ENCODE measurements at regions not wholly inside any gene's neighbourhood (a gene's known extent, or its start where the extent isn't known, plus 50 kb on each side); places are given as distances from the start of the nearest gene placed in this dataset.

DNA sequence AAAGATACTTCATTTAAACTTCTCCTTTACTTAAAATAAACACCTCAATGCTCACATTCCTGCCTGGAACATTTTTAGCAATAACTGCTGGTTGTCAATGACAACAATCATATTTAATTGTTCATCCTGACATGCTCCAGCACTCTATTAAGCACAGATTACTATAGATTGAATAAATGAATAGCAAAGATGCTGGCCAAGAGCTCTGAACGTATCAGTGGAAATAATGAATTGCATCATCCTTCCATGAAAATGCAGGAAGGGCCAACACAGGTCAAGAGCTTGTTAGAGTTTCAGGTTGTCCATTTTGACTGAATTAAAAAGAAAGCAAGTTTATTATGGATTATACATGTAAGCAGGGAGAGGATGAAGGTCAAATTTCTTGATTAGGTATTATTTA, 994.0 kb downstream of the TSN start:
- TF ChIP-seq EZH2 (IDR thresholded peaks at IDR 0.05; ENCODE audit: borderline replicate concordance, insufficient read depth, low read depth, low read length, poor library complexity, severe bottlenecking): no peak
- Histone ChIP-seq H3K4me3 (ENCODE audit: control extremely low read depth in 1 of 5, extremely low read depth in 1 of 5, insufficient read depth in 1 of 5, low read depth in 2 of 5, low read length in 4 of 5) (no peak overlapping the region), H3K79me2 (ENCODE audit: control insufficient read depth, insufficient read depth, low read length) (no peaks in the 10 kb centered on the region), H3K27ac (ENCODE audit: low read length in 2 of 2) (no peak overlapping the region), H3K36me3 (replicated peaks in 1 of 2; ENCODE audit: control extremely low read depth in 1 of 2, control insufficient read depth in 1 of 2, extremely low read depth in 1 of 2, insufficient read depth in 2 of 2, low read length in 1 of 2) (no peaks in the 10 kb centered on the region), H4K20me1 (ENCODE audit: control insufficient read depth, insufficient read depth, low read length, poor library complexity, severe bottlenecking) (no peaks in the 10 kb centered on the region), H3K27me3 (replicated peaks in 1 of 4; ENCODE audit: control extremely low read depth in 1 of 4, control insufficient read depth in 3 of 4, insufficient read depth in 4 of 4, low read length in 3 of 4) (no peaks in the 10 kb centered on the region), H3K9me3 (ENCODE audit: control extremely low read depth in 1 of 3, control insufficient read depth in 2 of 3, insufficient read depth in 1 of 3, low read length in 2 of 3) (peaks cover 0 to 5% (median 0%) of the 10 kb centered on the region in 3 donors), H3K9ac (ENCODE audit: low read length) (no peak overlapping the region), H3K4me2 (replicated peaks; ENCODE audit: low read depth, low read length, poor library complexity, severe bottlenecking) (no peak overlapping the region), H3K4me1 (ENCODE audit: control insufficient read depth in 2 of 2, insufficient read depth in 2 of 2, low read length in 2 of 2) (no peaks in the 10 kb centered on the region), H2AFZ (ENCODE audit: insufficient read depth, low read depth, low read length, poor library complexity, severe bottlenecking) (no peak overlapping the region)
- no peak overlapping the region for H3K27ac Mint-ChIP-seq
- CTCF ChIA-PET: no interaction called here
- H3K4me3 Mint-ChIP-seq: no peak overlapping the region
- POLR2A ChIA-PET: no interaction called here
- intact Hi-C loops (cut with micrococcal nuclease): no loop called here
- no peaks in the 10 kb centered on the region for H3K4me1 Mint-ChIP-seq
- WGBS (ENCODE audit: insufficient coverage): 100% methylated on average over 1 of the region's 1 CpG
- H3K27me3 Mint-ChIP-seq: no peaks in the 10 kb centered on the region
- ATAC-seq (ENCODE audit: low read depth) (no peak), DNase-seq (no peak)
- H3K9me3 Mint-ChIP-seq (ENCODE audit: insufficient read depth): no peaks in the 10 kb centered on the region

DNA sequence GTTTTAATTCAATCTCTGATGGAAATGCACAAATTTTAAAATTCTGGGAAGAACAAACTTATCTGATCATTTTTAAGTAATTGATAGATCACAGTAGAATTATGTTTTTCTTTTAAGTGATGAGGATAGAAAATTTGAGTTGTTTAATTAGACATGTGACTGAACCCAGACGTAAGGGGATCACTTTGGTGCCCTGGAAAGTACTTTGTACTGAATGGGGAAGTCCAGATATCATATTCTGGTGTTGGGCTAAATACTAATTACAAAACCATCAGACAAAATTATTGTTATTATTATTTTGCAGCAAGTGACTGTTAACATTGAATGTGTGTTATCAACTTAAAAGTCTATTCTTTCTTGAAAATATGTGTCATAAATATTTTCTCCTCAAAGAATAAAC, 994.6 kb downstream of the TSN start:
- H3K4me2 ChIP-seq (replicated peaks; ENCODE audit: low read depth, low read length, poor library complexity, severe bottlenecking): no peak overlapping the region
- TF ChIP-seq, protein P1, sequence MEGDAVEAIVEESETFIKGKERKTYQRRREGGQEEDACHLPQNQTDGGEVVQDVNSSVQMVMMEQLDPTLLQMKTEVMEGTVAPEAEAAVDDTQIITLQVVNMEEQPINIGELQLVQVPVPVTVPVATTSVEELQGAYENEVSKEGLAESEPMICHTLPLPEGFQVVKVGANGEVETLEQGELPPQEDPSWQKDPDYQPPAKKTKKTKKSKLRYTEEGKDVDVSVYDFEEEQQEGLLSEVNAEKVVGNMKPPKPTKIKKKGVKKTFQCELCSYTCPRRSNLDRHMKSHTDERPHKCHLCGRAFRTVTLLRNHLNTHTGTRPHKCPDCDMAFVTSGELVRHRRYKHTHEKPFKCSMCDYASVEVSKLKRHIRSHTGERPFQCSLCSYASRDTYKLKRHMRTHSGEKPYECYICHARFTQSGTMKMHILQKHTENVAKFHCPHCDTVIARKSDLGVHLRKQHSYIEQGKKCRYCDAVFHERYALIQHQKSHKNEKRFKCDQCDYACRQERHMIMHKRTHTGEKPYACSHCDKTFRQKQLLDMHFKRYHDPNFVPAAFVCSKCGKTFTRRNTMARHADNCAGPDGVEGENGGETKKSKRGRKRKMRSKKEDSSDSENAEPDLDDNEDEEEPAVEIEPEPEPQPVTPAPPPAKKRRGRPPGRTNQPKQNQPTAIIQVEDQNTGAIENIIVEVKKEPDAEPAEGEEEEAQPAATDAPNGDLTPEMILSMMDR (IDR thresholded peaks at IDR 0.05): no peak
- TF ChIP-seq EZH2 (IDR thresholded peaks at IDR 0.05; ENCODE audit: borderline replicate concordance, insufficient read depth, low read depth, low read length, poor library complexity, severe bottlenecking): no peak
- H3K9ac ChIP-seq (ENCODE audit: low read length): no peak overlapping the region
- peaks cover 0 to 5% (median 0%) of the 10 kb centered on the region in 3 donors for H3K9me3 ChIP-seq (ENCODE audit: control extremely low read depth in 1 of 3, control insufficient read depth in 2 of 3, insufficient read depth in 1 of 3, low read length in 2 of 3)
- H3K36me3 ChIP-seq (replicated peaks in 1 of 2; ENCODE audit: control extremely low read depth in 1 of 2, control insufficient read depth in 1 of 2, extremely low read depth in 1 of 2, insufficient read depth in 2 of 2, low read length in 1 of 2): no peaks in the 10 kb centered on the region
- no peak overlapping the region for H2AFZ ChIP-seq (ENCODE audit: insufficient read depth, low read depth, low read length, poor library complexity, severe bottlenecking)
- ChIA-PET CTCF (no interaction called here), POLR2A (no interaction called here)
- no peaks in the 10 kb centered on the region for H4K20me1 ChIP-seq (ENCODE audit: control insufficient read depth, insufficient read depth, low read length, poor library complexity, severe bottlenecking)
- H3K79me2 ChIP-seq (ENCODE audit: control insufficient read depth, insufficient read depth, low read length): no peaks in the 10 kb centered on the region
- intact Hi-C loops (cut with micrococcal nuclease): no loop called here
- no peak overlapping the region for H3K27ac Mint-ChIP-seq
- no peak overlapping the region for H3K4me3 Mint-ChIP-seq
- no peaks in the 10 kb centered on the region for H3K4me1 ChIP-seq (ENCODE audit: control insufficient read depth in 2 of 2, insufficient read depth in 2 of 2, low read length in 2 of 2)
- ATAC-seq (ENCODE audit: low read depth) (no peak), DNase-seq (no peak)
- H3K9me3 Mint-ChIP-seq (ENCODE audit: insufficient read depth): no peaks in the 10 kb centered on the region
- no CpG with 5 or more reads among the region's 1 CpG for WGBS (ENCODE audit: insufficient coverage)
- H3K27ac ChIP-seq (ENCODE audit: low read length in 2 of 2): no peak overlapping the region
- no peaks in the 10 kb centered on the region for H3K27me3 Mint-ChIP-seq
- H3K4me3 ChIP-seq (ENCODE audit: control extremely low read depth in 1 of 5, extremely low read depth in 1 of 5, insufficient read depth in 1 of 5, low read depth in 2 of 5, low read length in 4 of 5): no peak overlapping the region
- H3K4me1 Mint-ChIP-seq: no peaks in the 10 kb centered on the region
- H3K27me3 ChIP-seq (replicated peaks in 1 of 4; ENCODE audit: control extremely low read depth in 1 of 4, control insufficient read depth in 3 of 4, insufficient read depth in 4 of 4, low read length in 3 of 4): no peaks in the 10 kb centered on the region
